NCI-H1417 (cell line): ENCODE measurements at regions not wholly inside any gene's neighbourhood (a gene's known extent, or its start where the extent isn't known, plus 50 kb on each side); places are given as distances from the start of the nearest gene placed in this dataset.

ENCODE experiments used
- DNase-seq, 3 experiments: peaks; one replicate each; lab custom pipeline; 2025; lab: John Stamatoyannopoulos, UW

DNA sequence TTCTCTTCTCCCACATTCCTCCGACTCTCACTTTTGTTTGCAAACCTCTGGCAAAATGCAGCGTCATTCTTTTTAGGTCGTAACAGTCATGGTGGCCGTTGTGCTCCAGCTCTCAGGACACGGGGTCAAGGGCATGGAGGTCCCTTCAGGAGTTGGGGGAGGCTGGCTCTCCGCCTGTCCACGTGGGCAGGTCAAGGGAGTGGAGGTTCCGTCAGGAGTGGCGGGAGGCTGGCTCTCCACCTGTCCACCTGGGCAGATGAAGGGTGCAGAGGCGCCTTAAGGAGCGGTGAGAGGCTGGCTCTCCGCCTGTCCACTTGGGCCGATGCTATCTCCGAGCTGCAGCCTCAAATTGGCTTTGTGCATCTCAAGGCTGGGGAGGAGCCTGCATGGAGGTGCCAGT, 98.0 kb downstream of the ERMARD start:
- DNase-seq: no peak

DNA sequence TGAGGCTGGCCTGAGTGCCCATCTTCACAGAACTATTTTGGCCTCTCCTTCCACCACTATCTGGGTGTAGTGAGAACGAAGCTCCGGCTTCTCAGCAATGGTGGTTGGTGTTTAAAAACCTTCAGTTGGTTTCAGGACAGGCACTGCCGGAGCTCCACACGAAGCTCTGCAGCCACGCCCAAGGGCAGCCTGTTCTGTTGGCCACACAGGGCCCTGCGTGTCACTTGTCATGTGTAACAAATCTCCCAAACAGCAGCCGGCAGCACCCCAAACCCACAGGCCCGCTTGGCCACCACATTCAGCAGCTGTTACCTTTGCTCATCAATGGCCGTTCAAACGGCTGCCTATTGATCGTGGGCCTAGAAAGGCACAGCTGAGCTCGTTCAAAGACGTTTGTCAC, 97.5 kb downstream of the ERMARD start:
- no peak for DNase-seq

DNA sequence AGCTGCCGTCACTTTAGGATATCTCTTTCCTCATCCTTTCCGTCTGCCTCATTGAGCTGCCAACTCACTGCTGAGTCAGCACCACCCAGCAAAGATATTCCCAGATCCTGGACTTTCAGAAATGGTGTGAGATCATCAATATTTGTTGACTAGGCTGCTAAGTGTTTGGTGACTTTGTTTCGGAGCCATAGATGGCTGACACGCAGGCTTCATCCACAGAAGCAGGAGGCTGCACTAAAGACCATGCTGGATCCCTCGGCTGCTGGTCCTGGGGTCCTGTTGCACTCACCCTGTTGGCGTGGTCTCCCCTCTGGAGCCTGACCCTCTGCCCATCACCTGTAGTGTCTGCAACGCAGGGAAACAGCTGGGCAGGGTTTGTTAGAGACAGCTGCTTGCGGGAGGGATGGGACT, 96.5 kb downstream of the ERMARD start:
- no peak for DNase-seq

DNA sequence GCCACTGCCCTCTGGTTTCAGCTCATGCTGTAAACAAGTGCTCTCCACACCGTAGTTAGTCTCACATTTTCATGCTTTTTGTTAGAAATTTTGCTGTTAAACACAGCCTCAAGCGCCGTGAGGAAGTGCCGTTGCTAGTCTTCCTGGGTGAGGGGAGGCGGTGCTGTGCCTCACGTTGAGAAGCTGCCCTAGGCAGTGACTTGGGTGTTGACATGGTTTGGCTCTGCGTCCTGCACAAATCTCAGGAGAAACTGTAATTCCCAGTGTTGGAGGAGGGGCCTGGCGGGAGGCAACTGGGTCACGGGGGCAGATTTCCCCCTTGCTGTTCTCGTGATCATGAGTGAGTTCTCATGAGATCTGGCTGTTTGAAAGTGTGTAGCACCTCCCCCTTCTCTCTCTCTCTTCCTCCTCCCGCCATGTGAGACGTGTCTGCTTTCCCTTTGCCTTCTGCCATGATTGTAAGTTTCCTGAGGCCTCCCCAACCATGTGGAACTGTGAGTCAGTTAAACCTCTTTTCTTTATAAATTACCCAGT, 95.8 kb downstream of the ERMARD start:
- DNase-seq: no peak

DNA sequence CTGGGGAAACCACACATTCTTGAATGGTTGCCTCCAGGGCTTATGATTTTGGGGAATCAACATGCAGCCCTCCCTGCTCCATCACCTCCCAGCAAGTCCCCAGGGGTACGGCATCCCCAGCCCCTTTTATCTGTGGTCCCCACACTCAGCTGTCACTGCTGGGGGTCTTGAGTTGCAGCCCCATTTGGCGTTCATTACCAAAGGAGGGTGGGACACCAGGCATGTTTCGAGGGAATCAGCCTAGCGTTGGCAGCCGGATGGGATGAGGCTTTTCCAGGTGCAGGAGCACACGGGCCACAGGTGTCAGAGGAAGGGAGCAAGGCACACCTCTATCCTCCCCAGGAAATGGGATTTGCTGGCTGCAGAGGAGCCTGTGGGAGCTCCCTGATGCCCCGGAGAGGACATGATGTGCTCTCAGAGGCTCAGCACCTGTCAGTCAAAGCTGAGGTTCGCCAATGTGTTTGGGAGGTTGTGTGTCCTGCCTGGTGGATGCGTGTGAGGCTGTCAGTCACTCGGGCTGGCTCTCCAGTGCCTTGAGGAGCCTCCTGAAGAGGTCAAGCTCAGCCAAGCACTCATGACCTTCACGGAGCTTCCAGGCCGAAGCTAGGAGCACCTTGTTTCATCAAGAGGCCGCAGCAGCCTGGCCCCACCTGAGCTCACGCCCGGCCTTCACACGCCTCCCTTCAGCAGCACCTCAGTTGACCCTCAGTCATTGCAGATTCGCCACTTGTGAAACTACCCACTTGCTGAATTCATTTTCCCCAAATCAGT, 95.0 kb downstream of the ERMARD start:
- no peak for DNase-seq

DNA sequence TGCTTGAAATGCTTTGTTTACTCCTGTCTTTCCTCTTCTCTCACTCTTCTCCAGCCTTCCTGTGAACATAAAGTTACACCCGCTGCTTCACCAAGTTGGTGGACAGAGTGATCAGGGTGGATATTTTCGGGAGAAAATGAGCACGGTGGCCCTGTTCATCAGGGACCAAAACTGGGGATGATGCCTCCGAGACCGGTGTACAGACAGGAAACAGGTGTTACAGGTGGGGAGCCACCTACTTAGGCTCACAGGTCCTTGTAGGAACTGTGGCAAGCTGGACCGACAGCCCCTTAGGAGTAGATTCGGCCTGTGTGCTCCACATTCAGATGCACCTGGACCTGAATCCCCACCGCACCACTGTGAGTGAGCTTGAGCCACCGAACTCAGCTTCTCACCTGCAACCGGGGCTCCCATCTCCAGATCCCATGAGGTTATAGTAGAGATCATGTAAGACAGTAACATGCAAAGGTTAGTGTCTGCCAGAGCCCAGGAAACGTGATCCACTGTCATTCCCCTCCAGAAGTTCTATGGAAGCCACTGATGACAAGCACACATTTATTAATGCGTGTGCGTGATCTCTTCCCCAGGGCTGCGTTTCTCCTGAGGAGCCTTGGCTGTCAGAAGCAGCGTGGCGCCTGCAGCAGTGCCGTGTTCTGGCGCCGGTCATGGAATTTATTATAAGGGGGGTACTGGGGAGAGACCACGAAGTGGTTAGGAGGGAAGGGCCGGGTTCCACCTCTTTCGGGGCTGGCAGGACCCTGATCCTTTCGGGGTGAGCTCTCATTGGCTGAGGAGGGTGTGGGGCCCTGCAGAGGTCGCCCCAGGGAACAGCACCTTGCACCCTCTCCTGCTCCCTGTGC, 94.2 kb downstream of the ERMARD start:
- DNase-seq: peak; percentile 22 to 67 (median 66)

DNA sequence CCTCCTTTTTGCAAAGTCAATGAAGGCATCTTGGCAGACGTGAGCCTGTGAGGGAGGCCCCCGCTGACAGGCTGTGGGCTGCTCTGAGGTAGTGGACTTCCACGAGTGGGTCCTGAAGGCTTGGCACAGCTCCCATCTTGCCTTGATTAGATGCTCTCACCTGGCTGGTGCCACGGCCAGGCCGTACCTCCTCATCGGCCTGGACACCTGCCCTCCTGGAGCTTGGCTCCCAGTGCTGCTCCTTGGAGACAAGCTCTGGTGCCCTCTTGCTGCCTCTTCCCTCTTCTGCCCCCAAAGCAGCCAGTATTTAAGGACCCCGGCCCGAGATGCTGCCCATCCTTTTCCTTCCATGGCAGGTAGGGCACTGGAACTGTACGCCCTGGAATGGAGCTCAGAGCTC, 93.5 kb downstream of the ERMARD start:
- DNase-seq: no peak

DNA sequence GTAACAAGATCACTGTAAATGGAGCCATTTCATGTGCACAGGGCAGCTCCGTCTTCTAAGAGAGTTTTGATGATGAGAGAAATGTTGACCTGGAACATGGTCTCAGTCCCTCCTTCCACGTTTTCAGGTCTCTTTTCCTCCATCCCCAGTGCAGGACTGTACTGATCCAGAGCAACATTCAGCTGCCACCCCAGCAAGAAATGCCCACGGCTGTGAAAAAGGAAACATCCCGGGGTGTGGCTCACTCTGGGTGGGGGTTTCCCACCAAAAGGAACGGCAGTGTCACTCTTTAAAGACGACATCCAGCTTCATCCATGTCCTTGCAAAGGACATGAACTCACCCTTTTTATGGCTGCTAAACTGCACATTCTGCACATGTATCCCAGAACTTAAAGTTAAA, 92.6 kb downstream of the ERMARD start:
- DNase-seq: no peak

DNA sequence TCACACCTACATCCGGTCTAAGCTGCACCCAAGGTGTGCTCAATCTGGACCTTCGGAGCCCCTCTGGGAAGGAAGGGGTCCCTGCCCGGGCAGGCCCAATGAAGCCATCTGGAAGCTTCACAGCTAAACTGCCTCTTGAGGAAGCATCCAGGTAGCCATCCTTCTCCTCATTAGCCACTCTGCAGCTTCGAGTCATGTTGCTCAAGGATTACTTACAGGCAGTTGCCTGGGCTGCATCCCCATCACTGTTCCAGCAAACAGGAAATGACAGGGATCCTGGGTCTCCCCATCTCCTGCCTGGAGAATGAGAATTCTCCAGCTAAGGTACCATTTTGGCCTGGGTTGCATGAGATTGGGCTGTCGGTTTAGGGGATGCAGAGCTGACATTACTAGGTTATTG, 91.7 kb downstream of the ERMARD start:
- DNase-seq: no peak

DNA sequence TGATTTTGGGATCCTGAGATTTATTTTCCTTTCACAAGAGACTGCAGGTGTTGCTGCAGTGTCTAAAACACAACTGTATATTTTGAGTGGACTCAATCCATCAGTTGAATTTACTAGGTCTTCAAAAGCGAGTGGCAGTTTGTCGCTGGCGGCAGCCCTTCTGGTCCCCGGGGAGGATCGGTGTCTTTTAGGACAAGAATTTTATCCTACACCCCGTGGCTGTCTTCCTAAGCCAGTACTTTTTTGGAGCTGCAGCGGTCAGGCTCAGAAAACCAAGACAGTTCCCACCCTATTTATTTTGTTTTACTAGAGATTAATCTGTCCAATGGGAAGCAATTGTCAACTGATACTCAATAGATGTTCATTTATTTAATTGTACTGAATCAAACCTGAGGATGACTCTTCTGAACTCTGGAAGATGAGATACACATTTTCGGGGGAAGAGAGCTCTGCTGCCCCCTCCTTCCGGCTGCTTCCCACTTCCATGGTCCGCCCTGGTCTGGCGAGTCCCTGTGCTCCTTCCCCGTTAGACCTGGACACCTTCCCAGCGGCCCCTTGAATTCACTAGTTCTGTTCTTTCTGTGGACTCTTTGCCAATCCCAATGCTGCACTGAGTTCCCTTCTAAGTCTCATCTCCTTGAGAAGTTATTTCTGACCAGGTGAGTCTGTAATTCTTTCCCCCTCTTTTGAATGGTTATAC, 90.6 kb downstream of the ERMARD start:
- DNase-seq: no peak

DNA sequence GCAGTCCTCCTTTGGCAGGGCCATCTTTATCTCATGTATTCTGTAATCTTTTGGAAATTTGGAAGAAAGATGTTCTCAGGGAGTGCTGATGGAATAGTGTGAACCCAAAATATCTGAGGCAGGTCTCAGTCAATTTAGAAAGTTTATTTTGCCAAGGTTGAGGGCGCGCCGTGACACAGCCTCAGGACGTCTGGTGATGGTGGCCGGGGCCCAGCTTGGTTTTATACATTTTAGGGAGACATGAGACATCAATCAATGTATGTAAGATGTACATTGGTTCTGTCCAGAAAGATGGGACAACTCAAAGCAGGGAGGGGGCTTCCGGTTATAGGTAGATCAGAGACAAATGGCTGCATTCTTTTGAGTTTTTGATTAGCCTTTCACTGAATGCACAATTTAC, 89.8 kb downstream of the ERMARD start:
- no peak for DNase-seq

DNA sequence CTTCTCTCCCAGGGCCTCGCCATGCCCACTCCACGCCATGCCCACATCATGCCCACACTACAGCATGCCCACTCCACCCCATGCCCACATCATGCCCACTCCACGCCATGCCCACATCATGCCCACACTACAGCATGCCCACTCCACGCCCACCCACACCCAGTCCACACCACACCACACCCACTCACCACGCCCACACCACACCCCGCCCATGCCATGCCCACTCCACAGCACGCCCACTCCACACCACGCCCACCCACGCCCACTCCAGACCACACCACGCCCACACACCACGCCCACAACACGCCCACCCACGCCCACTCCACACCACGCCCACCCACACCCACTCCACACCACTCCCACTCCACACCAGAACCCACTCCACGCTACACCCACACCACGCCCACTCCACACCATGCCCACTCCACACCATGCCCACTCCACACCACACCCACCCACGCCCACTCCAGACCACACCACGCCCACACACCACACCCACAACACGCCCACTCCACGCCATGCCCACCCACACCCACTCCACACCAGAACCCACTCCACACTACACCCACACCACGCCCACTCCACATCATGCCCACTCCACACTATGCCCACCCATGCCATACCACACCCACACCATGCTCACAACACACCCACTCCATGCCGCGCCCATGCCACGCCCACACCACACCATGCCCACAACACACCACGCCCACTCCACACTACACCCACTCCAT, 88.6 kb downstream of the ERMARD start:
- no peak for DNase-seq

DNA sequence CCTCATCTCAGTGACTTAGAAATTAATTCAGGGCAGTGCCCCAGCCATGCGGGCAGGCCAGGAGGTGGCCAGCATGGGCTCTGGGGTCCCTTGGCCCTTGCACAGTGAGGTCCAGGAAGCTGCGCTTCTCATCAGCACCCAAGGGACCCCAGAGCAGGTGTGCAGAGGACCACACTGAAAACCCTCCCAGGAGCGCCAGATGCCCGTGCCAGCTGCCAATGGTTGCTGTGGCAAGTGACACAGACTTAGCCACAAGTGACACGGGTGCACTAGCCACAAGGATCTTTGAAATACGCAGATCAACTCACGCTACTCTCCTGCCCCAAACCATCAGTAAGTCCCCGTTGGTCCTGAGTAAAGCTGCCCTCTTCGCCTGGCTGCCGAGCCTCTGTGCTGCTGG, 88.1 kb downstream of the ERMARD start:
- no peak for DNase-seq

DNA sequence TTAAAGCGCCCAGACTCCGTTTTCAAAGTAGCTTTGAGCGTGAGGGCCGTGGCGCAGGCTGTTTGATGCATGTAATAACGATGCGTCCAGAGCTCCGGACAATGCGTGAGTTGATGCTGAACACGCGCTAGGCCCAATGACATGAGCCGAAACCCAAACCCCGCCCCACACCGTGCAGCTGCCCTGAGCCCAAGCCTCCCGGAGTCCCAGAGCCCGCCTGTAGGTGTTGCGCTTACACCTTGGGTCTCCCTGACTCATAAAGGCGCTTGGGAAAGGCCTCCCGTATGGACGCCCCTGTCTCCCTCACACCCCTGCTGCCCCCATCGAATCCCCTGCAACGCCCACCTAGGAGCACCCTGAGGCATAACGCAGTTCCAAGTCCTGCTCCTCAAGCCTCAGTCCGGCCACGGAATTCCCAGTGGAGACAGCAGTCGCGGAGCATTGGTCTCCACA, 87.6 kb downstream of the ERMARD start:
- DNase-seq: no peak

DNA sequence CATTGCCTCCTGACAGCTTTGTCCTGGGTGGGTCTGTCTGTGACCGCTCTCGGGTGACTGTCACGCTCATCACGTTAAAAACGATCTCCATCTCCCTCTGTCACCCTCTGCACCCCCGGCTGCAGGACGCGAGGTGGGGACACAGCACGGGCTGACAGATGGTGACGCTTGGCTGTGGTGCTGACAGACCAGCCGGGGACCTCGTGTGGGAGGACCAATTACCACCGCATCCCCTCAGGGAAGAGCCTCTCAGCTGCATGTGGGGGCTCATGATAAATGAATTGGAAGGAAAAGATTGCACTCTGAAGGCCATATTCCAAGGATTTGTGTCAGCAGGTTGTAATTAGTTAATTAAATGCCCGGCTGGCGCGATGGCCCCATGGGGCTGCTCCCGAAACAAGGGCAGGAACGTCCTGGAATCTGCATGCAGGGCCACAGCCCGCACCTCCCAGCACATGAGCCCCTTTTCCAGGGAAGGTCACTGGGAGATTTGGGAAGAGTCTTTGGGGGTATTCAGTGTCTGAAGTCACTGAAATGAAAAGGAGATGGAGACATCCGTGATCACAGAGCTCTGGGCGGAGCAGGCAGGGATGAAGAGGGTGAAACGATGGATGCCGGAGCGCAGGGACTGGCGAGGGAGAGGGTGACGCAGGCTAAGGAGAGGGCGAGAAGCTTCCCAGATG, 87.1 kb downstream of the ERMARD start:
- DNase-seq: peak in 1 of 3 experiments; percentile 23

DNA sequence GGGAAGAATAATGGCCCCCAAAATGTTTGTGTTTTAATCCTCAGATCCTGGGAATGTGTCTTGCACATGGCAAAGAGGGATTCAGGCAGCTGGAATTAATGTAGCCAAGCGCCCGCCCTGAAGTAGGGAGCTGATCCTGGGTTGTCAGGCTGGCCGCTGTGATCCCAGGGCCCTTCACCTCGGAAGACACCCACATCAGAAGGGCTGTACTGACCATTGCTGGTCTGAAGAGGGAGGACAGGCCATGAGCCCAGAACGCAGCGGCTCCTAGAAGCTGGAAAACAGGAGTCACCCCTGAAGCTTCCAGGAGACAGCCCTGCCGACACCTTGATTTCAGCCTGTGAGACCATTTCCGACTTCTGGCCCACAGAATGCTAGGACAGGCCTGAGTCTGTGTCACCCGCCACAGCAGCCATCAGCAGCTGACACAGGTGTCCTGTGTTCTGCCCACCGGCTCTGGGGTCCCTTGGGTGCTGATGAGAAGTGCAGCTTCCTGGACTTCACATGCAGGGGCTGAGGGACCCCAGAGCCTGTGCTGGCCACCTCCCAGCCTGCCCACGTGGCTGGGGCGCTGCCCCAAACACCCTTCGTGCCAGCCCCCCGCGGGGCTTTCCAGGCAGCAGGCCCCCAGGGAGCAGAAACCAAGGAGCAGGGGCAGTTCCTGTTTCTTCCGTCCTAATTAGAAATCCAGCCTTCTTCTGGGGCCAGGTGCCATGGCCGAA, 86.3 kb downstream of the ERMARD start:
- no peak for DNase-seq

DNA sequence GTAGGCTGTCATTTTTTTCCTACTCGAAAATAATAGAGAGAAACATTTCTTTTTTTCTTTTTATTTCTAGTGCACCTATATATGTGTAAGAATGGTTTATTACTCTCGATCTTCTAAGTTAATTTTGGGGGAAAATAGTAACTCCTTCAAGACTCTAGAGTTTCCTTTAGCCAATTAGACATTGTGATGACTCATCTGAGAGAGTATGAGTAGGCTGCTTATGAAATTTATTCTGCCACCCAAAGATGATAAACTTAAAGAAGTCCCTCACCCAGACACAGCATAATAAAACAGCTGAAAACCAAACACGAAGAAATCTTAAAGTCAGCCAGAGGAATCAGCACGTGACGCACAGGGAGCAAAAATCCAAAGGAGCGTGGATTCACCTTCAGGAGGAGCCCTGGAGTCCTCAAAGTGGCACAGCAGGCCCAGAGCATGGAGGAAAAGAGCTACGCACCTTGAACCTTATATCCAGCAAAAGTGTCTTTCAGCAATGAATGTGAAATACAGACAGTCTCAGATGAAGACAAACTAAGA, 81.9 kb downstream of the ERMARD start:
- DNase-seq: no peak

DNA sequence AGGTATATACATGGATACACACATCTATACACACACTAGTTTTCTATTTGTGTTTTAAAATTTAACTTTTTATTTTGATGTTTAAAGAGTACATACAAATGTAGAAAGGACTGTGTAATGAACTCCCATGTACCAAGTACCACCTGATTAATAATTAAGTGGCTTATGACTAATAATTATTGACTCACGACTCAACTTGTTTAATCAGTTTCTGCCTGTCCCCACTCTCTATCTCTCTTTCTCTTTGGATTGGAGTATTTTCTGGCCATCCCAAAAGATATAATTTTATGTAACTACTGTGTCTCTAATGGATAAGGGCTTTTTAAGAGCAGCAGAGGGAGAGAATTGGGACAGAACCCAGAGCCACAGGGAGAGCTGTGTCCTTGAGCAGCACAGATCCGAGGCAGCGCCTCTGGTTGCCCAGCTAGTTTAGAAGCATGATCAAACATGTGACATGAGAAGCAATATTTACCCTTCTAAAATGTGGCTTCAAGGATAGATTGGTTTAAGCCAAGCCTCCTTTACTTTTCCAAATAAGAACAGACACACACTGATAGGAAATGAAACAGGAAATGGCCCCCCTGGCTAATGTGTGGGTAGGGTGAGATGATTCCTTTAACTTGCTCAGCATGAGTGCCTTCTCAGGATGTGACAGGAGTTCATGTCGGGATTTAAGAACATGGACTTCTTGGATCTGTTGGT, 81.0 kb downstream of the ERMARD start:
- peak in 2 of 3 experiments; percentile 40 to 58 for DNase-seq

DNA sequence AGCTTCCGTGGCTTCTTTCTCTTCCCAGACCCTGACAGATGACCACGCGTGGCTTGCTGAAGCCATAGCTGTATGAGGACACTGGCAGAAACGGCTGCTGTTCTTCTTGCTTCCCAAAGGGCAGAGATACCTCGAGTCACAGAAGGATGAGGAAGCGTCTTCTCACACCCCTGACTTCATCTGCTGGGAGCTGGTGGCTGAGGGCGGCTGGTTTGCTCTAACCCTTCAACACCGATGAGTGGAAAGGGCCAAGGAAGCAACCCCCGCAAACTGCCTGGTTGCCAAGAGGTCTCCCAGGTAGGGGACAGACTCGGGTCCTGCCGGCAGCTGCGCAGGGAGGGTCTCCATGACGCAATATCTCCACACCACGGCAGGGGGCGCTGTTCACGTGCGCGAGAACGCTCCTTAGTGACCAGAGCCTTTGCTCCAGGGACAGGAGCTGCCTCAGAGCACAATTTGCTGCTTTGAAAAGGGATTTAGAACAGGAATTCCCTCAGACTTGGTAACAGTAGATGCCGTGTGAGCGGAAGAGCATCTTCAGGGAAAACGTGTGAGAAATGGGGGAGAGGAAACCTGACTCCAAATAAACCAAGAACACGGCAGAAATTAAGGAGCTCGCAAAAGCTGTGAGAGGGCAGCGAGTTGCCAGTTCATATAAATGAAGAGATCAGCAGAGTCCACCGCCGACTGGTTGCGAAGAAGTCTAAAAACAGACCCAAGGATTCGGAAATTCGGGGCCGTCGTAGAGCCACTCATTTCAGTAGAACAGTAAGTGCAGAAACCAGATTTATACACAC, 80.2 kb downstream of the ERMARD start:
- peak; percentile 80 to 92 (median 83) for DNase-seq
